ENCODE measurements at regions not wholly inside any gene's neighbourhood (a gene's known extent, or its start where the extent isn't known, plus 50 kb on each side); places are given as distances from the start of the nearest gene placed in this dataset.

GRCh38 chr14:50038398-50039119, 77.8 kb downstream of the VCPKMT start:
- no peak for DNase-seq (ENCODE audit: low read depth in 2 of 2)

- DNase-seq (ENCODE audit: low read depth in 2 of 2), result no peak
Measured at GRCh38 chr14:50039120-50039517, 77.3 kb downstream of the VCPKMT start.

- no peak for DNase-seq (ENCODE audit: low read depth in 2 of 2)
Measured at GRCh38 chr14:50039734-50040400, 76.5 kb downstream of the VCPKMT start.

- DNase-seq (ENCODE audit: low read depth in 2 of 2), result no peak
Measured at GRCh38 chr14:50040401-50040775, 76.0 kb downstream of the VCPKMT start.

GRCh38 chr14:50040895-50041465, 75.4 kb downstream of the VCPKMT start:
- DNase-seq (ENCODE audit: low read depth in 2 of 2), result no peak

- no peak for DNase-seq (ENCODE audit: low read depth in 2 of 2)
Measured at GRCh38 chr14:50041980-50042379, 74.4 kb downstream of the VCPKMT start.

- DNase-seq (ENCODE audit: low read depth in 2 of 2), result no peak
Measured at GRCh38 chr14:50044042-50044651, 72.2 kb downstream of the VCPKMT start.

- DNase-seq (ENCODE audit: low read depth in 2 of 2), result peak; percentile 34 to 45
Measured at GRCh38 chr14:50045039-50045711, 71.2 kb downstream of the VCPKMT start.

- DNase-seq (ENCODE audit: low read depth in 2 of 2), result no peak
Measured at GRCh38 chr14:50045837-50046236, 70.5 kb downstream of the VCPKMT start.

- DNase-seq (ENCODE audit: low read depth in 2 of 2), result no peak
Measured at GRCh38 chr14:50047274-50047676, 69.1 kb downstream of the VCPKMT start.

GRCh38 chr14:50049093-50049492, 67.3 kb downstream of the VCPKMT start:
- no peak for DNase-seq (ENCODE audit: low read depth in 2 of 2)

- DNase-seq (ENCODE audit: low read depth in 2 of 2), result no peak
Measured at GRCh38 chr14:50049703-50050570, 66.4 kb downstream of the VCPKMT start.

- no peak for DNase-seq (ENCODE audit: low read depth in 2 of 2)
Measured at GRCh38 chr14:50051106-50051505, 65.3 kb downstream of the VCPKMT start.

GRCh38 chr14:50051706-50052105, 64.7 kb downstream of the VCPKMT start:
- DNase-seq (ENCODE audit: low read depth in 2 of 2), result no peak

- no peak for DNase-seq (ENCODE audit: low read depth in 2 of 2)
Measured at GRCh38 chr14:50052517-50052916, 63.9 kb downstream of the VCPKMT start.

- DNase-seq (ENCODE audit: low read depth in 2 of 2), result no peak
Measured at GRCh38 chr14:50053935-50054334, 62.4 kb downstream of the VCPKMT start.

GRCh38 chr14:50055461-50056228, 60.7 kb downstream of the VCPKMT start:
- no peak for DNase-seq (ENCODE audit: low read depth in 2 of 2)

- no peak for DNase-seq (ENCODE audit: low read depth in 2 of 2)
Measured at GRCh38 chr14:50056435-50056834, 59.9 kb downstream of the VCPKMT start.

- DNase-seq (ENCODE audit: low read depth in 2 of 2), result no peak
Measured at GRCh38 chr14:50057331-50057730, 59.0 kb downstream of the VCPKMT start.

- DNase-seq (ENCODE audit: low read depth in 2 of 2), result no peak
Measured at GRCh38 chr14:50058113-50058512, 58.3 kb downstream of the VCPKMT start.
